CD14-positive monocyte (primary cell): ENCODE measurements at regions not wholly inside any gene's neighbourhood (a gene's known extent, or its start where the extent isn't known, plus 50 kb on each side); places are given as distances from the start of the nearest gene placed in this dataset.

Experiments
- DNase-seq, 3 donors: peaks; one replicate each; pipeline ENCODE4 v3.0.0-alpha.2; 2011 to 2022
- H2AFZ ChIP-seq: 2 replicates; pipeline ENCODE4 v1.6.0; 2012; ENCODE audit warnings: mild to moderate bottlenecking, low read depth, low read length, inconsistent platforms; ENCODE audit not compliant: insufficient read depth, poor library complexity, severe bottlenecking
- H3K27ac ChIP-seq, 2 donors: 1 replicate in 1 of 2; 2 replicates in 1 of 2; pipeline ENCODE4 v1.5.1; 2012 to 2013; ENCODE audit warnings: low read length in 2 of 2, control low read depth in 1 of 2, inconsistent platforms in 1 of 2, low read depth in 1 of 2, mild to moderate bottlenecking in 1 of 2
- H3K27me3 ChIP-seq, 2 donors: one replicate each; pipeline versions ENCODE4 v1.6.0 to v1.6.1; 2011 to 2013; ENCODE audit warnings: low read length in 2 of 2; ENCODE audit not compliant: control insufficient read depth in 2 of 2, insufficient read depth in 2 of 2
- H3K36me3 ChIP-seq, 2 donors: replicated peaks in 1 of 2; 1 replicate in 1 of 2; 2 replicates in 1 of 2; pipeline versions ENCODE4 v1.5.1 to v1.6.1; 2012 to 2013; ENCODE audit warnings: low read length in 2 of 2, control low read depth in 1 of 2, inconsistent platforms in 1 of 2, mild to moderate bottlenecking in 1 of 2; ENCODE audit not compliant: insufficient read depth in 2 of 2, control insufficient read depth in 1 of 2
- H3K4me1 ChIP-seq, 2 donors: 1 replicate in 1 of 2; 2 replicates in 1 of 2; pipeline versions ENCODE4 v1.5.1 to v1.6.1; 2012 to 2013; ENCODE audit warnings: low read length in 2 of 2, control low read depth in 1 of 2, inconsistent platforms in 1 of 2, mild to moderate bottlenecking in 1 of 2, moderate library complexity in 1 of 2; ENCODE audit not compliant: insufficient read depth in 2 of 2, control insufficient read depth in 1 of 2
- H3K4me2 ChIP-seq: replicated peaks from 2 replicates; pipeline ENCODE3; 2012; ENCODE audit warnings: low read length, moderate library complexity, mild to moderate bottlenecking; ENCODE audit not compliant: poor library complexity, severe bottlenecking; ENCODE audit errors: extremely low read depth
- H3K4me3 ChIP-seq, 3 experiments: fragments of 200-600 bp in 1 of 3; sonication (generic) in 1 of 3; replicated peaks in 1 of 3; 1 replicate in 2 of 3; 2 replicates in 1 of 3; pipeline ENCODE4 v1.5.1; 2011 to 2013; ENCODE audit warnings: low read length in 3 of 3, mild to moderate bottlenecking in 3 of 3, control low read depth in 2 of 3, low read depth in 2 of 3, inconsistent platforms in 1 of 3, moderate library complexity in 1 of 3
- H3K79me2 ChIP-seq: 2 replicates; pipeline ENCODE4 v1.6.0; 2012; ENCODE audit warnings: mild to moderate bottlenecking, control low read depth, inconsistent platforms, low read length, moderate library complexity; ENCODE audit not compliant: insufficient read depth
- H3K9ac ChIP-seq: 2 replicates; pipeline ENCODE4 v1.6.0; 2017; ENCODE audit warnings: low read length, mild to moderate bottlenecking; ENCODE audit not compliant: insufficient read depth, poor library complexity, severe bottlenecking
- H3K9me3 ChIP-seq, 2 donors: replicated peaks in 1 of 2; 1 replicate in 1 of 2; 2 replicates in 1 of 2; pipeline versions ENCODE4 v1.5.1 to v1.6.1; 2012 to 2013; ENCODE audit warnings: low read length in 2 of 2, control low read depth in 1 of 2; ENCODE audit not compliant: control insufficient read depth in 1 of 2, insufficient read depth in 1 of 2
- H4K20me1 ChIP-seq: 2 replicates; pipeline ENCODE4 v1.6.0; 2012; ENCODE audit warnings: mild to moderate bottlenecking, low read length, control low read depth, moderate library complexity; ENCODE audit not compliant: insufficient read depth
- H3K27ac Mint-ChIP-seq, 7 donors: one replicate each; pipeline ENCODE4 v1.8.0; 2020; ENCODE audit warnings: mild to moderate bottlenecking in 7 of 7, mixed read lengths in 7 of 7, moderate library complexity in 6 of 7, inconsistent platforms in 2 of 7
- H3K27me3 Mint-ChIP-seq, 3 donors: one replicate each; pipeline ENCODE4 v1.8.0; 2021 to 2022; ENCODE audit warnings: low read depth in 3 of 3, mild to moderate bottlenecking in 3 of 3, mixed read lengths in 3 of 3, moderate library complexity in 3 of 3, inconsistent platforms in 1 of 3
- H3K36me3 Mint-ChIP-seq, 2 donors: one replicate each; pipeline ENCODE4 v1.8.0; 2020; ENCODE audit warnings: mixed read lengths in 2 of 2, inconsistent platforms in 1 of 2, mild to moderate bottlenecking in 1 of 2
- H3K4me1 Mint-ChIP-seq: one replicate; pipeline ENCODE4 v1.8.0; 2020; ENCODE audit warnings: mild to moderate bottlenecking, mixed read lengths
- H3K4me3 Mint-ChIP-seq, 2 donors: one replicate each; pipeline ENCODE4 v1.8.0; 2020; ENCODE audit warnings: mild to moderate bottlenecking in 2 of 2, mixed read lengths in 2 of 2, moderate library complexity in 1 of 2
- H3K9me3 Mint-ChIP-seq, 7 donors: one replicate each; pipeline ENCODE4 v1.8.0; 2020 to 2022; ENCODE audit warnings: mixed read lengths in 7 of 7, mild to moderate bottlenecking in 6 of 7, moderate library complexity in 6 of 7, inconsistent platforms in 2 of 7
- CTCF ChIP-seq: fragments of 200-600 bp; IDR thresholded peaks from one replicate; pipeline ENCODE4 v1.8.0; 2022; ENCODE audit warnings: antibody characterized with exemption, mild to moderate bottlenecking
- WGBS: methylation state at CpG from one replicate; pipeline ENCODE4 v1.1.5; 2013; ENCODE audit warnings: missing lambda C conversion rate; ENCODE audit not compliant: insufficient coverage; 5-methylcytosine and 5-hydroxymethylcytosine counted together
- intact Hi-C, 2 donors: fragments of 100-400 bp; cut with micrococcal nuclease; formaldehyde crosslinking; loops; one replicate each; pipeline versions ENCODE4 v1.15.0 to v1.15.1; 2023

GRCh38 chr2:13607139-13607538, 890.4 kb downstream of the TRIB2 start:
- Histone ChIP-seq H3K36me3 (no peaks in the 10 kb centered on the region), H3K27me3 (no peaks in the 10 kb centered on the region), H3K4me1 (no peaks in the 10 kb centered on the region), H3K9ac (no peak overlapping the region), H3K79me2 (no peaks in the 10 kb centered on the region), H2AFZ (no peak overlapping the region), H3K4me2 (no peak overlapping the region), H4K20me1 (no peaks in the 10 kb centered on the region), H3K4me3 (no peak overlapping the region), H3K27ac (no peak overlapping the region), H3K9me3 (no peaks in the 10 kb centered on the region)
- intact Hi-C loops, result no loop called here
- Mint-ChIP-seq H3K27me3 (no peaks in the 10 kb centered on the region), H3K4me3 (no peak overlapping the region), H3K4me1 (no peaks in the 10 kb centered on the region), H3K36me3 (no peaks in the 10 kb centered on the region), H3K27ac (no peak overlapping the region), H3K9me3 (peaks cover 0 to 3% (median 0%) of the 10 kb centered on the region in 7 donors)
- no peak for DNase-seq
- no CpG with 5 or more reads among the region's 2 CpGs for WGBS
- no peak for TF ChIP-seq CTCF

- no peaks in the 10 kb centered on the region for H3K4me1 ChIP-seq
- DNase-seq, result no peak
Observed at GRCh38 chr2:13611939-13612338, 895.2 kb downstream of the TRIB2 start.

More at GRCh38 chr2:13611939-13612338, 895.2 kb downstream of the TRIB2 start:
- Mint-ChIP-seq H3K4me3 (no peak overlapping the region), H3K27me3 (peaks cover 0 to 5% (median 0%) of the 10 kb centered on the region in 3 donors), H3K27ac (no peak overlapping the region), H3K4me1 (no peaks in the 10 kb centered on the region), H3K36me3 (no peaks in the 10 kb centered on the region), H3K9me3 (peaks cover 0 to 10% (median 3%) of the 10 kb centered on the region in 7 donors)
- Histone ChIP-seq H3K4me3 (no peak overlapping the region), H3K27ac (no peak overlapping the region), H3K9ac (no peak overlapping the region), H2AFZ (no peak overlapping the region), H3K27me3 (no peaks in the 10 kb centered on the region), H3K36me3 (no peaks in the 10 kb centered on the region), H3K9me3 (peaks cover 0 to 3% of the 10 kb centered on the region in 2 donors), H3K79me2 (no peaks in the 10 kb centered on the region), H3K4me2 (no peak overlapping the region), H4K20me1 (no peaks in the 10 kb centered on the region)
- intact Hi-C loops, result no loop called here
- no peak for TF ChIP-seq CTCF
- 40% methylated on average over 1 of the region's 1 CpG for WGBS
